MCF 10A (cell line): ENCODE measurements at regions not wholly inside any gene's neighbourhood (a gene's known extent, or its start where the extent isn't known, plus 50 kb on each side); places are given as distances from the start of the nearest gene placed in this dataset.
"Not testable (repeated sequence)": the region's sequence is repeated elsewhere in the genome, so short reads cannot be mapped to it uniquely, and the experiment has no call there.

Source experiments
- BruUV-seq: library from RNA; stranded (reverse); fragments of 400-500 nt; replicated peaks from 2 replicates; lab custom pipeline; 2021; lab: Mats Ljungman, UMichigan
- CTCF ChIA-PET: fragments of 300-600 bp; sonication (Branson Sonifier 250); formaldehyde crosslinking; extraction: SDS; loops from one replicate; lab custom pipeline; 2021; ENCODE audit warnings: antibody characterized with exemption, inconsistent platforms; lab: Yijun Ruan, JAX
- POLR2A ChIA-PET: fragments of 300-600, 350-650 bp; sonication (Branson Sonifier 250); formaldehyde crosslinking; extraction: SDS; loops from one replicate; lab custom pipeline; 2020; ENCODE audit warnings: antibody characterized with exemption, inconsistent platforms; lab: Yijun Ruan, JAX
- DNase-seq: peaks from one replicate; pipeline ENCODE4 v3.0.0-alpha.2; 2018; ENCODE audit not compliant: unreplicated experiment
- H3K27ac Mint-ChIP-seq: one replicate; pipeline ENCODE4 v1.8.0; 2022; ENCODE audit warnings: mild to moderate bottlenecking, low read depth, mixed read lengths; ENCODE audit not compliant: unreplicated experiment
- H3K27me3 Mint-ChIP-seq: one replicate; pipeline ENCODE4 v1.8.0; 2022; ENCODE audit warnings: mixed read lengths; ENCODE audit not compliant: insufficient read depth, unreplicated experiment
- H3K36me3 Mint-ChIP-seq: one replicate; pipeline ENCODE4 v1.8.0; 2022; ENCODE audit warnings: mild to moderate bottlenecking, moderate library complexity, mixed read lengths; ENCODE audit not compliant: insufficient read depth, unreplicated experiment
- H3K4me1 Mint-ChIP-seq: one replicate; pipeline ENCODE4 v1.8.0; 2022; ENCODE audit warnings: mixed read lengths; ENCODE audit not compliant: insufficient read depth, unreplicated experiment
- H3K4me3 Mint-ChIP-seq: one replicate; pipeline ENCODE4 v1.8.0; 2022; ENCODE audit warnings: mild to moderate bottlenecking, moderate library complexity, mixed read lengths; ENCODE audit not compliant: unreplicated experiment
- H3K9me3 Mint-ChIP-seq: one replicate; pipeline ENCODE4 v1.8.0; 2022; ENCODE audit warnings: mixed read lengths; ENCODE audit not compliant: unreplicated experiment
- intact Hi-C: fragments of 100-400 bp; cut with micrococcal nuclease; formaldehyde crosslinking; loops from 2 replicates; pipeline ENCODE4 v1.14.1; 2022

DNA sequence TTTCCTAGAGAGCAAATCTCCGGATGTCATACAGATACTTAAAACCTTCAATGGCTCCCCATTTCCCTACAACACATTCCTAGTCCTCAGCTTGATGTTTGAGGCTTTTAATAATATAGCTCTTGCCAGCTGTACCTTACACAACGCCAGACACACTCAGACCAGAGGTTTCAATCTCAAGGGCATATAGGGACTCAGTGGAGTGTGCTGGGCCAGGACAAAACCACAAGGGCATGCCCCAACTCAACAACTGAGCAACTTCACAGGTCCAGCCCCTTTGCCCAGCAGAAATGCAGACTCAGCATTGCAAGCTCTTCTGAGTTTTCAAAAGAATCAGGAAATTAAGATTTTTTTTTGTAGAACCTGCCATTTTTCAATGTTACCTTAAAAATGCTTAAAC lies 95.4 kb upstream of the RRN3 start:
- H3K36me3 Mint-ChIP-seq, H3K27me3 Mint-ChIP-seq, POLR2A ChIA-PET, DNase-seq, H3K27ac Mint-ChIP-seq, CTCF ChIA-PET, H3K4me1 Mint-ChIP-seq, H3K4me3 Mint-ChIP-seq, H3K9me3 Mint-ChIP-seq, intact Hi-C loops, BruUV-seq: not testable (repeated sequence)
